ENCODE measurements at regions not wholly inside any gene's neighbourhood (a gene's known extent, or its start where the extent isn't known, plus 50 kb on each side); places are given as distances from the start of the nearest gene placed in this dataset.

DNA sequence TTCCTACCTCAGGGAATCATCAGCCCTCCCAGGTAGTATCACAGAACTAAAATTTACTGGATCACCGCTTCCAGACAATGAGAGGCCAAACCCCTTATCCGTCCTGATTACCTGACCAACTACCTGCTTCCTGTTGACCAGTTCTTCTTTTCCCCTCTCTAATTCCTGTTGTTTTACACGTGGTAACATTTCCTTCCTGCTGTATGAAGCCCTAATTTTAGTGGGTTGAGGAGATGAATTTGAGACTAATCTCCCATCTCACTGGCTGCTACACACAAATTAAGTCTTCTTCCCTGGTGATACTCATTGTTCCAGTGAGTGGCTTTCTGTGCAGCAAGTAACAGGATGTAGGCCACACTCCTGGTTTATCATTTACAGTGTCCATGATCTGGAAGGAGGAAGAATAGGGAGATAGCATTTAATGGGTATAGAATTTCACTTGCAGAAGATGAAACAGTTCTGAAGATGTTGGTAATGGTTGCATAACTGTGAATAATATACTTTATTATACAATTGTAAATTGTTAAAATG is 2112.9 kb downstream of the NCAM2 start:
- TF ChIP-seq CTCF (conservative IDR thresholded peaks at IDR 0.05): no peak
- no peak for TF ChIP-seq EZH2 (IDR thresholded peaks at IDR 0.05; ENCODE audit: low read depth)
